Ishikawa (cell line): ENCODE measurements at regions not wholly inside any gene's neighbourhood (a gene's known extent, or its start where the extent isn't known, plus 50 kb on each side); places are given as distances from the start of the nearest gene placed in this dataset.

Source experiments
- CEBPB ChIP-seq: IDR thresholded peaks from 2 replicates; pipeline ENCODE4 v1.6.1; 2012
- CREB1 ChIP-seq: IDR thresholded peaks from 2 replicates; pipeline ENCODE4 v1.6.1; 2012; ENCODE audit warnings: low read depth
- EGR1 ChIP-seq: IDR thresholded peaks from 2 replicates; pipeline ENCODE4 v1.6.1; 2012
- EP300 ChIP-seq: IDR thresholded peaks from 2 replicates; pipeline ENCODE4 v1.6.1; 2012; ENCODE audit warnings: borderline replicate concordance
- FOXM1 ChIP-seq: IDR thresholded peaks from 2 replicates; pipeline ENCODE4 v1.6.1; 2012; ENCODE audit warnings: low read depth, borderline replicate concordance
- NFIC ChIP-seq: IDR thresholded peaks from 2 replicates; pipeline ENCODE4 v1.6.1; 2012
- RAD21 ChIP-seq: IDR thresholded peaks from 2 replicates; pipeline ENCODE4 v1.6.1; 2012; ENCODE audit warnings: low read depth
- TAF1 ChIP-seq: IDR thresholded peaks from 2 replicates; pipeline ENCODE4 v1.6.1; 2012; ENCODE audit warnings: low read depth, mild to moderate bottlenecking
- TCF12 ChIP-seq: IDR thresholded peaks from 2 replicates; pipeline ENCODE4 v1.6.1; 2012; ENCODE audit warnings: low read depth
- TEAD4 ChIP-seq: IDR thresholded peaks from 2 replicates; pipeline ENCODE4 v1.6.1; 2012
- YY1 ChIP-seq: IDR thresholded peaks from 2 replicates; pipeline ENCODE4 v1.6.1; 2012; ENCODE audit warnings: low read depth
- ZBTB7A ChIP-seq: IDR thresholded peaks from 2 replicates; pipeline ENCODE4 v1.6.1; 2012; ENCODE audit warnings: low read depth
- TF ChIP-seq, protein P1 (sequence below): IDR thresholded peaks from 2 replicates; pipeline ENCODE4 v1.6.1; 2012
- TF ChIP-seq, protein P2 (sequence below): IDR thresholded peaks from 2 replicates; pipeline ENCODE4 v1.6.1; 2012; ENCODE audit warnings: low read depth, mild to moderate bottlenecking
- TF ChIP-seq, protein P3 (sequence below): IDR thresholded peaks from 2 replicates; pipeline ENCODE4 v1.6.1; 2012

DNA sequence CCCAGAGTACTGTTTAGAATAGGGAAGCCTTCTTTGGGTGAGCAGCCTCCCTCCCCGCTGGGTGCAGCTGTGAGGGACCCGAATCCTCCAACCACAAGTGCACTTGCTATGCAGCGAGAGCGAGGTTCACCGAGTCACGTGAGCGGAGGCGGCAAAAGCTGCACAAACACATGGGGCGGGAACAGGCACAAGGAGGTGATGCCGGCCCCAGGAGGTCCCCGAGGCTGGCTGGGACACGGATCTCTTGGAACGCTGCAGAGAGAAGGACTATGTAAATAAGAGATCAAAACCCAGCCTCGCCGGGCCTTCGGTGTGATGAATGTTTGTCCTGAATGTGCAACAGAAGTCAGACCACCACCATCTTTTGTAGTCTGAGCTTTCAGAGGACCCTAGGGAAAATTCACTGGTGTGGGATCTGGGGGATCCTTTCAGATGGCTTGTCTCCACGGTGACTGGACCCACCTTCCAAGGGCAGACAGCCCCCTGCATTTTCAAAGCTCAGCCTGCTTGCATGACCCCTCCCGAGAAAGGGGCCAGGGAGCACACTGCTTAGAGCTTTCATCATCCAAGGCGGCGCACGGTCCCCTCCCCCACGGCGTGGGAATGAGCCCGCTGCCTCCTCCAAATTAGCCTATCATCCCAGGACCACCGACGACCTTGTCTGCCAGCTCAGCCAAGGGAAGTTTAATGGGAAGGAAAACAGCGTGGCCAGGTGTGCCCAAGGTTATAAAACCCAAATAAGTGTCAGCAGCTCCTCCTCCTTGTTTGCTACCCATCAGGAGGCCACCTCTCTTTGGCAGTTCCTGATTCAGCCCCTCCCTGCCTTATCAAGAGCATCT lies 327.7 kb downstream of the CXCL12 start:
- no peak for TF ChIP-seq TCF12
- TF ChIP-seq, protein P1, sequence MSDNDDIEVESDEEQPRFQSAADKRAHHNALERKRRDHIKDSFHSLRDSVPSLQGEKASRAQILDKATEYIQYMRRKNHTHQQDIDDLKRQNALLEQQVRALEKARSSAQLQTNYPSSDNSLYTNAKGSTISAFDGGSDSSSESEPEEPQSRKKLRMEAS: no peak
- TF ChIP-seq, protein P2, sequence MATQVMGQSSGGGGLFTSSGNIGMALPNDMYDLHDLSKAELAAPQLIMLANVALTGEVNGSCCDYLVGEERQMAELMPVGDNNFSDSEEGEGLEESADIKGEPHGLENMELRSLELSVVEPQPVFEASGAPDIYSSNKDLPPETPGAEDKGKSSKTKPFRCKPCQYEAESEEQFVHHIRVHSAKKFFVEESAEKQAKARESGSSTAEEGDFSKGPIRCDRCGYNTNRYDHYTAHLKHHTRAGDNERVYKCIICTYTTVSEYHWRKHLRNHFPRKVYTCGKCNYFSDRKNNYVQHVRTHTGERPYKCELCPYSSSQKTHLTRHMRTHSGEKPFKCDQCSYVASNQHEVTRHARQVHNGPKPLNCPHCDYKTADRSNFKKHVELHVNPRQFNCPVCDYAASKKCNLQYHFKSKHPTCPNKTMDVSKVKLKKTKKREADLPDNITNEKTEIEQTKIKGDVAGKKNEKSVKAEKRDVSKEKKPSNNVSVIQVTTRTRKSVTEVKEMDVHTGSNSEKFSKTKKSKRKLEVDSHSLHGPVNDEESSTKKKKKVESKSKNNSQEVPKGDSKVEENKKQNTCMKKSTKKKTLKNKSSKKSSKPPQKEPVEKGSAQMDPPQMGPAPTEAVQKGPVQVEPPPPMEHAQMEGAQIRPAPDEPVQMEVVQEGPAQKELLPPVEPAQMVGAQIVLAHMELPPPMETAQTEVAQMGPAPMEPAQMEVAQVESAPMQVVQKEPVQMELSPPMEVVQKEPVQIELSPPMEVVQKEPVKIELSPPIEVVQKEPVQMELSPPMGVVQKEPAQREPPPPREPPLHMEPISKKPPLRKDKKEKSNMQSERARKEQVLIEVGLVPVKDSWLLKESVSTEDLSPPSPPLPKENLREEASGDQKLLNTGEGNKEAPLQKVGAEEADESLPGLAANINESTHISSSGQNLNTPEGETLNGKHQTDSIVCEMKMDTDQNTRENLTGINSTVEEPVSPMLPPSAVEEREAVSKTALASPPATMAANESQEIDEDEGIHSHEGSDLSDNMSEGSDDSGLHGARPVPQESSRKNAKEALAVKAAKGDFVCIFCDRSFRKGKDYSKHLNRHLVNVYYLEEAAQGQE: no peak
- TF ChIP-seq EGR1: no peak
- no peak for TF ChIP-seq YY1
- TF ChIP-seq CREB1: no peak
- TF ChIP-seq TEAD4: no peak
- TF ChIP-seq, protein P3, sequence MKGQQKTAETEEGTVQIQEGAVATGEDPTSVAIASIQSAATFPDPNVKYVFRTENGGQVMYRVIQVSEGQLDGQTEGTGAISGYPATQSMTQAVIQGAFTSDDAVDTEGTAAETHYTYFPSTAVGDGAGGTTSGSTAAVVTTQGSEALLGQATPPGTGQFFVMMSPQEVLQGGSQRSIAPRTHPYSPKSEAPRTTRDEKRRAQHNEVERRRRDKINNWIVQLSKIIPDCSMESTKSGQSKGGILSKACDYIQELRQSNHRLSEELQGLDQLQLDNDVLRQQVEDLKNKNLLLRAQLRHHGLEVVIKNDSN: no peak
- no peak for TF ChIP-seq ZBTB7A
- TF ChIP-seq TAF1: no peak
- no peak for TF ChIP-seq RAD21
- no peak for TF ChIP-seq NFIC
- no peak for TF ChIP-seq EP300
- TF ChIP-seq FOXM1: no peak
- no peak for TF ChIP-seq CEBPB

DNA sequence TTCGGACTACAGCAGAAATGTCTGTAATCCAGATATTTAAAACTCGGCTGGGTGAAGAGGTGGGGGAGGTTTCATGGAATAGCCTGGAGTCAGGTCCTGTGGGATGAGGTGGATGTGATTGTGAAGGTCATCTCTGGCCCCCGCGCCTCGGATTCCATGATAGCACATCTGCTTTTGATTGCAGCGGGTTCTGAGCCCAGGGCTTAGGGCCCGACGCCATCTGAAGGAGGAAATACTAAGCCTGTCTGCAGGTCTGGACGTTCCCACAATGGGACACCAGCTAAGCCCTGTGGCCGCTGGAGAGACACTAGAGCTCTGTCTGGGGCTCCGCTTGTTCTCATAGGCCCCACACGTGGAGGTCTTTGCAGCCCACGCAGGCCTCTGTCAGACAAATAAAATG lies 328.7 kb downstream of the CXCL12 start:
- TF ChIP-seq TCF12 (no peak), TEAD4 (no peak), TAF1 (no peak), RAD21 (no peak), FOXM1 (no peak), EP300 (no peak), CREB1 (no peak), NFIC (no peak), EGR1 (no peak), YY1 (no peak), ZBTB7A (no peak), CEBPB (no peak)
- TF ChIP-seq, protein P3: no peak
- TF ChIP-seq, protein P1: no peak
- TF ChIP-seq, protein P2: no peak

DNA sequence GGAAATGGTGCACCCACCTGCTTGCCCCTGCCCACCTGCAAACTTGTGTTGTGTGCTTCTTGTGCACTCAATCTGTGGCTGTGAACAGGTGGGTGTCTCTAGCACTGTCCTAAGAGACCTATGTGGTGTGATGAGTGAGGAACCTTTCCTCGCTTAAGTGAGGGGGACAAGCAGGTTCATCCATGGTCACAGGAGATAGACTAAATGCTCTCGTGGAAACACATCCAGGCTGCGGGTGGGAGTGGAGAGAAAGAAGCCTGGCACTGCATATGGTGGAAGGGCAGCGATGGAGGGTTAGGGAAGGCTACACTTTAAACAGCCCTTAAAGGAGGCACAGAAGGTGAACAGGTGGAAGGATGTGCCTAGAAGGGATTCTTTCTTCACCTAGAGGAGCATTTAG lies 330.9 kb downstream of the CXCL12 start:
- TF ChIP-seq CEBPB: no peak
- no peak for TF ChIP-seq TCF12
- no peak for TF ChIP-seq EGR1
- TF ChIP-seq, protein P1: no peak
- TF ChIP-seq, protein P3: no peak
- no peak for TF ChIP-seq CREB1
- TF ChIP-seq, protein P2: no peak
- no peak for TF ChIP-seq FOXM1
- no peak for TF ChIP-seq RAD21
- no peak for TF ChIP-seq YY1
- no peak for TF ChIP-seq ZBTB7A
- TF ChIP-seq NFIC: no peak
- no peak for TF ChIP-seq TEAD4

DNA sequence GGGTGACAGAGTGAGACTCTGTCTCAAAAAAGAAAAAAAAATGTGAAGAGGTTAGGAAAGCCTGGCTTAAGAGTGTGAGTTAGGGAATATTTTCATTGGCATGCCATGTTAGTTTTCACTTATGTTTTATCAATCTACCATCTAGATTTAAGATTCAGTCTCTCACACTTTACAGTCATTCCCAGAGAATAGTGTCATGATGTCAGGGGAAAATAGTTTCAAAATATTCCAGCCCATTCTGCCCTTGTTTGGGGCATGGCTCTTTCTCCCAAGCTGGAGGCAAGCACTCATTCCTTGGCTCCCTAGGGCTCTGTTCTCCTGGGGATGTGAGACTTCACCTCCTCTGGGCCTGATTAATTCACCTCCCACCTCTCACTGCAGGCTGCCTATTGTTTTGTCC lies 331.5 kb downstream of the CXCL12 start:
- TF ChIP-seq, protein P2: no peak
- no peak for TF ChIP-seq EGR1
